ENCODE measurements at regions not wholly inside any gene's neighbourhood (a gene's known extent, or its start where the extent isn't known, plus 50 kb on each side); places are given as distances from the start of the nearest gene placed in this dataset.
A peak's percentile ranks its signal among the peaks of the same experiment; 100 is the strongest.

DNA sequence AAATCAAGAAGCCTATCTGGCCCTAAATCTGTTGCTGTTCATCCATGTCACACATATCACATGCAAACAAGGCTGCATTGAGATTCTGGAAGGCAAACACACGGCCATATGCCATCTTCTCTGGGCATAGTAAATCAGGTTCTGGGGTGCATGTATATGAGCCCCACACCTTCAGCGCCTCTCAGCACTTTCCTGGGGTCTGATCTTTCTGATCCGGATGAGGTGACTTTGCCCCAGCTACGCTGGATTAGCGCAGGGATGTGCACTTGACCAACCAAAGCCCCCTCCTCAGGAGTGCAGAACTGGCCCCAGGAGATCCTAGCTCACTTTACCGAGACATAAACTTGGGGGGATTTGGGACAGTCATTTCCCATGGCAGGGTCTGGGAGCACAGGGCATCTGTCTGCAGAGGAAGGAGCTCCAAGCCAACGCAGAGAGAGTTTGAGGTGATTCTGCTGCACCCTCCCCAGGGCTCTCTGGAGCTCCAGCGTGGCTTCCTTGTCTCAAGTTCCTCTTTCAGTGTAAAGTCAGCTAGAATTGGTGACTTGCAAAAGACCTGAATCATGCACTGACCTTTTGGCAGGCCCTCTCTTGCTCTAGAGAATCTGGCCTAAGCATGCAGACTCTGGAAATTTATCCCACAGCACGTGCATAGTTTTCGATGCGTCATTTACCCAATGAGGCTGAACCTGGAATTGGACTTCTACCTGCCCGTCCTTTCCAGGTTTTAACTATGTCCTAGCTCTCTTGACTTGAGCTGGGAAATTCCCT, 63.5 kb upstream of the KLF13 start:
- ATAC-seq (ENCODE audit: low FRiP score) (no peak), DNase-seq (ENCODE audit: low spot score) (peak; percentile 19)
- TF ChIP-seq, protein P1, sequence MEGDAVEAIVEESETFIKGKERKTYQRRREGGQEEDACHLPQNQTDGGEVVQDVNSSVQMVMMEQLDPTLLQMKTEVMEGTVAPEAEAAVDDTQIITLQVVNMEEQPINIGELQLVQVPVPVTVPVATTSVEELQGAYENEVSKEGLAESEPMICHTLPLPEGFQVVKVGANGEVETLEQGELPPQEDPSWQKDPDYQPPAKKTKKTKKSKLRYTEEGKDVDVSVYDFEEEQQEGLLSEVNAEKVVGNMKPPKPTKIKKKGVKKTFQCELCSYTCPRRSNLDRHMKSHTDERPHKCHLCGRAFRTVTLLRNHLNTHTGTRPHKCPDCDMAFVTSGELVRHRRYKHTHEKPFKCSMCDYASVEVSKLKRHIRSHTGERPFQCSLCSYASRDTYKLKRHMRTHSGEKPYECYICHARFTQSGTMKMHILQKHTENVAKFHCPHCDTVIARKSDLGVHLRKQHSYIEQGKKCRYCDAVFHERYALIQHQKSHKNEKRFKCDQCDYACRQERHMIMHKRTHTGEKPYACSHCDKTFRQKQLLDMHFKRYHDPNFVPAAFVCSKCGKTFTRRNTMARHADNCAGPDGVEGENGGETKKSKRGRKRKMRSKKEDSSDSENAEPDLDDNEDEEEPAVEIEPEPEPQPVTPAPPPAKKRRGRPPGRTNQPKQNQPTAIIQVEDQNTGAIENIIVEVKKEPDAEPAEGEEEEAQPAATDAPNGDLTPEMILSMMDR (IDR thresholded peaks at IDR 0.05): no peak

DNA sequence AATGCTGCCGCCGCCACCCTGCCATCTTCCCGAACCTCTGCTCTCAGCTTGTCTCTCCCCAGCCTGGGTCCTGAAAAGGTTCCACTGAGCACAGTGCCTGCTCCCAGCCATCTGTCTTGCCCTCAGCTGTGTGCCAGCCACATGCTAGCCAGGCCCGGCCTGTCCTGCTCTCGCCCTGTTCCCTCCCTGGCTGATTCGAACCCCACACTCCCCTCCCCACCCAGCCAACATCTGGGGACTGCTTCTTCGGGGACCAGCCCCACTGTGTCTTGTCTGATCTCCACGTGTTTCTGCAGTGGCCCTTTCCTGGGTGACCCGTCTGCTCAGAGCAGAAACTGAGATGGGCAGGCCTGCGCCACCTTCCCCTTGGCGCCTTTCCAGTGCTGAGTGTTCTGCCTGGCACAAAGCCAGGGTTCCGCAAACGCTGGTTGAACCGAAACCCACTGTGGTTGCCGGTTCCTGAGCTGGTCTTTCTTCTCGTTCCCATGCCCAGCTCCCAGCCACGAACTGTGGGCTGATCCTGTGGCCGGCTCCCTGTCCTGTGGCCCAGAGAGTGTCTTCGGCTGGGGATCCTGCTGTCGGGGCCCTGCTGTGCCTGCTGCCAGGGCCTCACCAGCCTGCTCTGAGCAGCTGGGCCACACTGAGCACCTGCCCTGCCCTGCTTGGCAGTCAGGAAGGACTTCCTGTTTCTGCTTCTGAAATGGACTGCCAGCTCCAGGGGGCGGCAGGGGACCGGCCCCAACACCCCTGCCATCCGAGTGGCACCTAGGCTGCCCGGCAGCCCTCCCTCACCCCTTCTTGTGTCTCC, 62.7 kb upstream of the KLF13 start:
- DNase-seq (ENCODE audit: low spot score) (peak; percentile 48), ATAC-seq (ENCODE audit: low FRiP score) (no peak)
- TF ChIP-seq, protein P1 (IDR thresholded peaks at IDR 0.05): no peak

DNA sequence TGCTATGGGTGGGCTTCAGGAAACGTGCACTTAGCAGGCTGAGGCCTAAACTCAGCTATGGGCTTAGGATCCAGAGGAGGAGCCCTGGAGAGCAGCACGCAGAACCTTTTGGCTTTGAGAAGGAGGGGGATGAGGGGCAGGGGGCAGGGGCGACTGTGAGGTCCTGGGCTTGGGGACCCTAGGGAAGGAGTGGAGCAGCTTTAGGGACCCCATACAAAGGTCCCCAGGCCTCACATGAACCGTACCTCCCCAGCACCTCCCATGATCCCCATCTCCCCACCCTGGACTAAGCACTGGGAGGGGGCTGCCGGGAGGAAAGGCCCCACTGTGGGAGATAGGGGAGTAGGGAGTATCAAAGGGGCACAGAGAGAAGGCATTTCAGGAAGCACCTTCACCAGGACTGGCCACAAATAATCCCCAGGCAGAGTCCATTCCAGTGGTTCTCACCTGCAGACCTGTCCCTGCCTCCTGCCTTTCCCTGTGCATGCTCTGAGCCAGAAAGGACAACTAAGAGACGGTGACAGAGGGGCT, 62.0 kb upstream of the KLF13 start:
- DNase-seq (ENCODE audit: low spot score) (peak; percentile 14), ATAC-seq (ENCODE audit: low FRiP score) (no peak)
- TF ChIP-seq, protein P1 (IDR thresholded peaks at IDR 0.05): no peak

DNA sequence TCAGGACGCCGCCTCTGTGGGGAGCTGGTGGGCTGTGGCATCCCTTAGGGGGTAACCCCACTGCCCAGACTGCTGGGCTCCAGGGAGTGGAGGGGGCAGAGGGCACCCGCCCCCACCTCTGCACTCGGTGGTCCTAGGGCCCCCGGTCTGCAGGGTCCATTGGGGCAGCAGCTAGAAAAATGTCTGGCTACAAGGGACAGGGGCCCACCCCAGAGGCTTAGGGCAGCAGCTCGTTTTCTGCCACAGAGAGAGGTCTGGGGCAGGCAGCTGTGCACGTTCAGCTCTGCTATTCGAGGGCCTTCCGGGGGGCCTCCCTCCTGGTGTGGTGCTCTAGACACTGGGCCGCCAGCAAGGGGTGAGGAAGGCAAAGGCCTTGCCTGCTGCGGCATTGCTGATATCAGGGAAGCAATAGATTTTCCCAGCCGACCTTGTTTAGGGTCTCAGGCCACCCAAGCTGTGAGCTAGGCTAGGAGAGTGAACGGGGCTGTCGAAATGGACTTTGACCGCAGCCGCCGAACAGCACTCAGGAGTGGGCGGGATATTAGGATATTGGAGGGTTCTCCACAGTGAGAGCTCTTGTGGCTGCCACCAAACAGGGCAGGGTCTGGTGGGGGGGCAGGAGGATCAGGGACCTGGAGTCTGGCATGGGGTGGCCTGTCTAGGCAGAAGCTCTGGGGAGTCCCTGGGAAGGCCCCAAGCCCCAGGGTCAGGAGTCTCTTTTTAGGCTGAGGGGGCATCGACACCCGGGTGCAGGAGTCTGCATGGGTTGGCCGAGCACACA, 61.4 kb upstream of the KLF13 start:
- ATAC-seq (ENCODE audit: low FRiP score): no peak
- TF ChIP-seq, protein P1 (IDR thresholded peaks at IDR 0.05): no peak
- peak; percentile 19 for DNase-seq (ENCODE audit: low spot score)

DNA sequence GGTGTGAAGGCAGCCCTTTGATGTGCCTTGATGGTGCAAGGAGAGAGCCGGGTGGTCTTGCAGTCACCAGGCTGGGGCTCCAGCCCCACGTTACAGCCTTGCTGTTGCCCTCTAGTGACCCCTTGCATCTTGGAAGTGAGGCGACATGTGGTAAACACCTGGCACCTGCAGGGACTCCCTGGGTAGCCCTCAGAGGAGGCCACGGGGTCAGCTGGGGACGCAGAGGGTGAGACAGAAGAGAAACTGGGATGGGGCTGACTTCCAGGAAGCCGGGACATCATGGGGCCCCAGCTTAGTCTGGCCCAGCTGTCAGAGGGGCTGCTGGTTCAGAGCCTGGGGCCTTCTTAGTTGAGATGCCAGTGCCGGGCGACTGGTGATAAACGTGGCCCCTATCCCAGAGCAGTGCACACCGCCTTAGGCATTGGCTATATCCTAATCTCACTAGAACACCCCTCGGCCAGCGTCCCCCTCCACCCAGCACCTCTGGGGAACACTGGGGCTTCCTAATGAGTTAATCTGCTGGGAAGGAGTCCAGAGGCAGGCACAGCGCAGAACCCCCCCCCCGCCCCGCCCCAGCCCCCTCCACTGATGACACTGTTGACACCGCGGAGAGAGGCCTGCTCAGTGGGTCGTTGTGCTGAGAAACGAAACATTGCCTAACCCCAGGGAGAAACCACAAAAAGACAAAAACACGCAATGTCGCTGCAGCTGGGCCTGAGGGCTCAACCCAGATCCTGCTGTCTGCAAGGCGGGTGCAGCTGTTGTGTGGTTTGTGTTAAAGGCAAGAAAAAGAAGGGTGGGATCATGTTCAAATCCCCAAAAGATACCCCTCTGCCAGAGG, 60.5 kb upstream of the KLF13 start:
- DNase-seq (ENCODE audit: low spot score): peak; percentile 20
- no peak for ATAC-seq (ENCODE audit: low FRiP score)
- TF ChIP-seq, protein P1 (IDR thresholded peaks at IDR 0.05): no peak

DNA sequence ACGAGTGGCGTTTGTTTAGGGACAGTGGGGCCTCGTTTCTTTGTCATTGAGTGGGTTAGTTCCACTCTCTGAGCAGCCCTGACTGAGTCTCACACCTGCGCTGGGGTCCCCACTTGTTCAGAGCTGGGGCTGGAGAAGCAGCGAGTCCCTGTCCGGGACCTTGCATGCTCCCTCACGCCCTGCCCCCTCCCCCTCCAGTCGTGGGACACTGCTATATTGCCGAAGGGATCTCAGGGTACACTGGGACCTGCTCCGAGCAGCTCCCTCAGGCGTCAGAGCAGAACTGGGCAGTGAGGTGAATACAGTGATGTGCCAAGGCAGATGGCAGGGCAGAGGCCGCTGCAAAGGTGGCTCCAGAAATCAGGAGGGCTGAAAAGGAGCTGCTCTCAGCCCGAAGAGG, 59.9 kb upstream of the KLF13 start:
- ATAC-seq (ENCODE audit: low FRiP score): no peak
- TF ChIP-seq, protein P1 (IDR thresholded peaks at IDR 0.05): no peak
- no peak for DNase-seq (ENCODE audit: low spot score)
